ENCODE measurements at regions not wholly inside any gene's neighbourhood (a gene's known extent, or its start where the extent isn't known, plus 50 kb on each side); places are given as distances from the start of the nearest gene placed in this dataset.

GRCh38 chr20:52747845-52748284 lies 224.3 kb upstream of the TSHZ2 start:
- Histone ChIP-seq H3K27ac (ENCODE audit: low read depth, low read length, poor library complexity, severe bottlenecking) (no peak overlapping the region), H3K4me3 (ENCODE audit: low read depth, low read length, poor library complexity, severe bottlenecking) (no peak overlapping the region), H3K9me3 (ENCODE audit: low read depth, low read length, poor library complexity, severe bottlenecking) (no peaks in the 10 kb centered on the region), H3K27me3 (replicated peaks; ENCODE audit: insufficient read depth, low read depth, low read length, poor library complexity) (no peaks in the 10 kb centered on the region), H3K36me3 (ENCODE audit: insufficient read depth, low read length, poor library complexity, severe bottlenecking) (no peaks in the 10 kb centered on the region), H3K4me1 (ENCODE audit: insufficient read depth, low read length, poor library complexity, severe bottlenecking) (no peaks in the 10 kb centered on the region)
- no TSS peak for BruUV-seq (replicated peaks)
- intact Hi-C loops (cut with micrococcal nuclease; ENCODE audit: unreplicated experiment) = no loop called here
- TF ChIP-seq CTCF (conservative IDR thresholded peaks at IDR 0.05; ENCODE audit: low read depth, low read length) = peak; percentile 44; the same call in 1 of the 2 replicates
- TF ChIP-seq EZH2 (IDR thresholded peaks at IDR 0.05; ENCODE audit: borderline replicate concordance, low read depth, low read length, poor library complexity, severe bottlenecking) = no peak
- peak; percentile 31 for DNase-seq (ENCODE audit: low spot score)
- CTCF ChIA-PET = interaction anchor here (0.5 to 0.6 kb wide), 3 partner anchors 57 to 800 kb away, joined by 3 read pairs; no protein-coding TSS in a partner anchor
- POLR2A ChIA-PET (ENCODE audit: low non-redundant PET) = no interaction called here

- no peak for TF ChIP-seq CTCF (conservative IDR thresholded peaks at IDR 0.05; ENCODE audit: low read depth, low read length)
- TF ChIP-seq EZH2 (IDR thresholded peaks at IDR 0.05; ENCODE audit: borderline replicate concordance, low read depth, low read length, poor library complexity, severe bottlenecking) = no peak
- Histone ChIP-seq H3K9me3 (ENCODE audit: low read depth, low read length, poor library complexity, severe bottlenecking) (no peaks in the 10 kb centered on the region), H3K27ac (ENCODE audit: low read depth, low read length, poor library complexity, severe bottlenecking) (no peak overlapping the region), H3K4me1 (ENCODE audit: insufficient read depth, low read length, poor library complexity, severe bottlenecking) (no peaks in the 10 kb centered on the region), H3K4me3 (ENCODE audit: low read depth, low read length, poor library complexity, severe bottlenecking) (no peak overlapping the region), H3K27me3 (replicated peaks; ENCODE audit: insufficient read depth, low read depth, low read length, poor library complexity) (no peaks in the 10 kb centered on the region), H3K36me3 (ENCODE audit: insufficient read depth, low read length, poor library complexity, severe bottlenecking) (no peaks in the 10 kb centered on the region)
- DNase-seq (ENCODE audit: low spot score) = no peak
- POLR2A ChIA-PET (ENCODE audit: low non-redundant PET) = no interaction called here
- CTCF ChIA-PET = no interaction called here
- intact Hi-C loops (cut with micrococcal nuclease; ENCODE audit: unreplicated experiment) = no loop called here
- no TSS peak for BruUV-seq (replicated peaks)
These were observed 225.4 kb upstream of the TSHZ2 start for GRCh38 chr20:52746770-52747169.

- Histone ChIP-seq H3K4me3 (ENCODE audit: low read depth, low read length, poor library complexity, severe bottlenecking) (no peak overlapping the region), H3K27me3 (replicated peaks; ENCODE audit: insufficient read depth, low read depth, low read length, poor library complexity) (no peaks in the 10 kb centered on the region), H3K36me3 (ENCODE audit: insufficient read depth, low read length, poor library complexity, severe bottlenecking) (no peaks in the 10 kb centered on the region), H3K27ac (ENCODE audit: low read depth, low read length, poor library complexity, severe bottlenecking) (no peak overlapping the region), H3K9me3 (ENCODE audit: low read depth, low read length, poor library complexity, severe bottlenecking) (no peaks in the 10 kb centered on the region), H3K4me1 (ENCODE audit: insufficient read depth, low read length, poor library complexity, severe bottlenecking) (no peaks in the 10 kb centered on the region)
- TF ChIP-seq CTCF (conservative IDR thresholded peaks at IDR 0.05; ENCODE audit: low read depth, low read length) (no peak), EZH2 (IDR thresholded peaks at IDR 0.05; ENCODE audit: borderline replicate concordance, low read depth, low read length, poor library complexity, severe bottlenecking) (no peak)
- POLR2A ChIA-PET (ENCODE audit: low non-redundant PET) = no interaction called here
- DNase-seq (ENCODE audit: low spot score) = no peak
- intact Hi-C loops (cut with micrococcal nuclease; ENCODE audit: unreplicated experiment) = no loop called here
- no TSS peak for BruUV-seq (replicated peaks)
- CTCF ChIA-PET = no interaction called here
These were observed 226.0 kb upstream of the TSHZ2 start for GRCh38 chr20:52746190-52746589.
